ENCODE measurements at regions not wholly inside any gene's neighbourhood (a gene's known extent, or its start where the extent isn't known, plus 50 kb on each side); places are given as distances from the start of the nearest gene placed in this dataset.

DNA sequence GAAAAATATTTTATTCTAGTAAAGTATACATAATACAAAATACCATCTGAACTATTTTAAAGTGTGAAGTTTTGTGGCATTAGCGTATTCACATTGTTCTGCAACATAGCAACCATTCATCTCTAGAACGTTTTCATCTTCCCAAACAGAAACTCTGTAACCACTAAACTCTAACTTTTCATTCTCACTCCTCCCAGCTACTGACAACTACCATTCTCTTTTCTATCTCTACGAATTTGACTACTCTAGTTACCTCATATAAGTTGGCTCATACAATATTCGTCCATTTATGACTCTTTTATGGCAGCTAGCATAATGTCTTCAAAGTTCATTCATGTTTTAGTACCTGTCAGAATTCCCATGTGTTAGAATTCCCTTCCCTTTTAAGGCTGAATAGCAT is 150.5 kb upstream of the MIR17HG start:
- no peak for DNase-seq (ENCODE audit: low read depth in 2 of 2)

DNA sequence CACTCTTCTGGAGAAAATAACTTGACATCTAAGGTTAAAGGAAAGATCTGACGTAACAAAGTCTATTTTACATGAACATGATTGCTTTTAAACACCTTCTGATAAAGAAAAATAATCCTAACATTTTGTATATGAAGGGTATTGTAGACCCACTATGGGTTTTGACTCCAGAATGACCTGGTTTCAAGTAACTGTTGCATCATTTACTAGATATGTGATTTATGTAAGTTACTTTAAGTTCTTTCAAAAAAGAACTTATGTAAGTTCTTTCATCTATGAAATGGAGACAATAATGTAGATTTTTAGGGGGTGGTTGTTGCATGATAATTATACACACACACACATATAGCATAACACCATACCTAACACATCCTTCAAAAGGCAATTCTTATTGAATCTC is 147.6 kb upstream of the MIR17HG start:
- no peak for DNase-seq (ENCODE audit: low read depth in 2 of 2)

DNA sequence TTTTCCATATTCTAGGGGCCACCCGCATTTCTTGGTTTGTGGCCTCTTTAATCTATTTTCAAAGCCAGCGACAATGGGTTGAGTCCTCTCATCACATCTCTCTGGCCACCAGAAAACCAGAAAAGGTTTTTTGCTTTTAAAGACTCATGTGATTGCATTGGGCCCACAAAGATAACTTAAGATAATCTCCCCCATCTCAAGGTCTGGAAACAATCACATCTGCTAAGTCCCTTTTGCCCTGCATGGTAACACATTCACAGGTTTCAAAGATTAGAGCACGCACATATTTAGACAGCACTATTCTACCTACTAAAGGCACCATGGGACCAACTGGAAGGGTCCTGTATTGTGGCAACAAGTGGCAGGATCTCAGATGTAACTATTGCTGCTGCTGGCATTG is 147.0 kb upstream of the MIR17HG start:
- DNase-seq (ENCODE audit: low read depth in 2 of 2): no peak

DNA sequence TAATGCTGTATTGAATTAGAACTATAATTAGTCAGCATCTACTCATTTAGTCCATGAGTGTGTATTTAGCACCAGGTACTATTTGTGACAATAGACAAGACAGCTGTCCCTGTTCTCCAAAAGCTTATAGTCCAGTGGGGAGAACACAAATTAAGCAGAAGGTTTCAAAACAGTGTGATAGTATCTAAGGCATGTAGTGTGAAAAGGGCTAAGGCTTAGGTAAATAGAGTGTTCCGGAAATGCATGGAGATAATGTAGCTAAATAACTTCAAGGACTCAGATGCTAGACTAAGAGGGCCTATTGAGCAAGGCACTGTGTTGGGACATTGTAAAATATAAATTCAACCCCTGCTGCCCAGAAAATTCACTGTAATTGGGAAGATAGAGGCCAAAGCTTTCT is 144.1 kb upstream of the MIR17HG start:
- DNase-seq (ENCODE audit: low read depth in 2 of 2): no peak

DNA sequence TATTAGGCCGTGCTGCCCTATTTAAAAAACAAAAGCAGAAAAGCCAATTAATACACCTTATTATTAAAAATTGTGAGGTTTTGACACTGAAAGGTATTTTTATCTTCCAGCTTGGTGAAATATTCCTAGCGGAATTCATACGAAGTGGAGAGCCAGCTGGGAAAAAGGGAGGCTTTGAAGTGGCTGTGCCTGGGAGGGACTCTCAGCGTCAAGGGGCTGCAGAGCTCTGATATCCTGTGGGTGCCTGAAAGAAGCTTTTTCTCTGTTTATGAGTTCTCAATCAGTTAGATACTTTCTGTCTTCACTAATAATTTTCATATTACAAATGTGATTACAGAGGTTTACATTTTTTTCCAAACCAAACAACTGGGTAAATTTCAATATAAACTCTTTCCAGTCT is 140.2 kb upstream of the MIR17HG start:
- no peak for DNase-seq (ENCODE audit: low read depth in 2 of 2)

DNA sequence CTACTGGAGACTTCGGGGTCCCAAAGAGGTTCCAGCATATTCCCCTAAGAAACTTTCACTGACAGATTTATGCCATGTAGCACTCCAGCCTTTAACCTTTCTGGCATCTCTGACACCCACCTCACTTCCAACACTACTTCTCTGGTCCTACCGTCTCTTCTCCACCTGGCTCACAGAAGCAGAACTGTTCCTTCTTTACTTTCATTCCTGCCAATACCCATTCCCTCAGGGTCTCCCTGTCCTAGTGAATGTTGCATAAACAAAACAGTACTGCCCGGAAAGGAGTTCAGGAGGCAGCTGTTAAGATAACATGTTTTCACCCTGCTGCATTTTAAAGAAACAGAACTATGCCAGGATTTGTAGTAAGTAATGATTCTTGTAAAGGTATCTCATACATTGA is 136.0 kb upstream of the MIR17HG start:
- no peak for DNase-seq (ENCODE audit: low read depth in 2 of 2)

DNA sequence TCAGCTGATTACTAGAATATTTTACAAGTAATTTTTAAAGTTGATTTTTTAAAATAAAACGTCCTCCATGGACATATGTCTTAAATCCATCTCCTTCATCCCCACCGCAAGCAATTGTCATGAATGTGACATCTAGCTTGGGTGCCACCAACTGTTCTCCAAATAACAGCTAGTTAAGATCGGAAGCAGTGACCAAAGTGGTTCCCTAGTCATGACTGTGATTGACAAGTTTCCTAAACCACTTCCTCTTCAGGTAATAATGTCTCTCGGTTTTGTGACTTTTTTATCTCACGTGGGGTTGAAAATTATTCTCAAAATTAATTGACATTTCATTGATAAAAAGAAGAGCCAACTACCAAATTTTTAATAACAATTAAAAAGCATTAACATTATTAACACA is 135.3 kb upstream of the MIR17HG start:
- no peak for DNase-seq (ENCODE audit: low read depth in 2 of 2)

DNA sequence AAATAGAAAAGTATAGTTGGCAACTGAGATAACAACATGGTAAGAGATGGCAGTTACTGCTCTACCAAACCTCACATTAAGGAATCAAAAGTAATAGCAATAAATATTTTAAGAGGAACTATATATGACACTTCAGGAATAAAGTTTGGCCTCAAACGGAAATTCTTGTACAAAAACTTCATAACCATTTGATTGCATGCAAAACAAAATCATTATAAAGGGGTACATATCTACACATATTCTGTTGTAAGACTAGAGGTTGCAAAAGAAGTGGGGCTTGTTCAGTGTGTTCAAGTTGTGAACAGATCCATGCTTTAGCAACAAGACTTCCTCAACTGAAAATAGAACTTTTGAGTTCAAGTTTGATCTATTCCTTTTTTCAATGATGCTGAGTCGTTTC is 133.5 kb upstream of the MIR17HG start:
- DNase-seq (ENCODE audit: low read depth in 2 of 2): no peak

DNA sequence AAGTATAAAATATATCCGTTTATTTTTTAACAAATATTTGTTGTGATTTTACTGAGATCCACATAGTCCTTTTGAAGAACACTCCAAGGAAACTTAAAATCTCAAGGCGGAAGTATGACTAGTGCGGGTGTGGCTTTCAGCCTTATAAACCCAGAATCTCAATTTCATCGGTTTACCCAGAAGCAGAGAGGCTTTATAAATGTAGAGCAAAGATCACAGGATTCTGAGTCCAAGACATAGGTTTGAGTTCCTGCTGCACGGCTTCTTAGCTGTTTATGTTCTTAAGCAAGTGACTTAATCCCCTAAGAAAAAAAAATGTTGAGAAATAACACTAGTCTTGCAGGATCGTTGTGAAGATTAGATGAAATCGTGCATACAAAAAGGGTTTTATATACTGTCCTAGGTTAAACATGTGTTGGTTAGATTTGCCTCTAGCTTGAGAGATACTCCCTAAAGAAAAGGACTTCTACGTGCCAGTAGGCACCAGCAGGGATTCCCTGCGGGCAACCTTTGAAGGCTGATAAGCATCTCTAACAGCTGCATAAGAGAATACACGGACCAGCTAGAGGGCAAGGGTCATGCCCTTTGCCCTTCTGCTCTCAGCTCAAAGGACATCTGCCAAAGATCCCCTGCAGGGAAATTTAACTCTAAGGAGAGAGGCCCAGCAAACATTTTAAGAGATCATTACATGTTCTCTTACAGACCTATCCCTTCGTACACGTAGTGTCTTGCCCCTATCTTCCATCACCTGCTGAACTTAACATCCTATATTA is 130.4 kb upstream of the MIR17HG start:
- no peak for DNase-seq (ENCODE audit: low read depth in 2 of 2)

DNA sequence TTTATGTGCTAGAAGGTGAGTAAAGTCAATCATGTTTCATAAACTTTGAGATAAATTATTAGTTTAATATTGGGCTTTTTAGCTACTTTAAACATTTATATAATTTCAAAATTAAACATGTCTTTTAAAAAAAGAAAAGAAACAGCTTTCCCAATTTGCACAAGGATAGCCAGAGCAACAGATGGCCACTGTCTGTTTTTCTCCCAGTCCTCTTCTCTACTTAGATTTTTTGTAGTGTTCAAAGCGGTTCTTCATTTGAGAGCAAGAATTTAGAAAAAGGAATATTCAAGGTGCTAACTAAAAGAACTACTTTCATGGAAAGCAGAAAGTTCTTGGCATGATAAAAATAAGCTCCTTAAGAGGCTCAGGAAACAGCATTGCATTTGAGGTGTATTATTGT is 128.3 kb upstream of the MIR17HG start:
- DNase-seq (ENCODE audit: low read depth in 2 of 2): no peak

DNA sequence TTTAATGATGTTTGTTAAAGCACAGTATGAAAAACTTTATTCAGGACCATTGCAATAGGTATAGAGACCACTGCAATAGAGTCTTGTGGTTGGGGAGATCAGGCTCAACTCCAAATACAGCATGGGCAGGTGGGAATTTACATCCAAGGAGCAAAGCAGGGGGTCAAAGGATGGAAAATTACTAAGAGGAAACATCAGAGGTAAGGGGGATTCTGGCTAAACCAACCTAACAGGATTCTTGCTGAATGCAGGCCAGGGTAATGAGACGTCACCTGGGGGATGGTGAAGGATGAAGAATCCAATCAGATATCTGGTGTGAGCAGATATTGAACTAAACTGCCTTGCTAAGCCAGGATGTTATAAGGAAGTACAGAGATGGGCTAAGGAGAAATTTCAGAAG is 126.6 kb upstream of the MIR17HG start:
- DNase-seq (ENCODE audit: low read depth in 2 of 2): no peak

DNA sequence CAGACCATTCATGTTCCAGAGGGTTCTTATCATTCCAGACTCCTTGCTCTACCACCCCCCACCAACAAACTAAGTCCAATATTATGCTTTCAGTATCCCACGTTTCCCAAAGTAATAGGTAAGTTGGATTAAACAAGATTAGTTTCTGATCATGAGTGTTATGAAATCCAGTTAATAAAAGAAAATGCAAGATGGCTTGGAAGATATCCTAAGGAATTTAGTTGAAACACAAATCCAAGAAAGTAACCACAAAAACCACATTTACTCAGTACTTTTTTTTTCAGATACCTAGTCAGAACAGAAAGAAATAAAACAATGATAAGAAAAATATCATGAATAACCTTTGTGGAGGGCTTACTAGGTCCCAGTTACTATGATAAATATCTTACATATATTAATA is 119.4 kb upstream of the MIR17HG start:
- DNase-seq (ENCODE audit: low read depth in 2 of 2): no peak

DNA sequence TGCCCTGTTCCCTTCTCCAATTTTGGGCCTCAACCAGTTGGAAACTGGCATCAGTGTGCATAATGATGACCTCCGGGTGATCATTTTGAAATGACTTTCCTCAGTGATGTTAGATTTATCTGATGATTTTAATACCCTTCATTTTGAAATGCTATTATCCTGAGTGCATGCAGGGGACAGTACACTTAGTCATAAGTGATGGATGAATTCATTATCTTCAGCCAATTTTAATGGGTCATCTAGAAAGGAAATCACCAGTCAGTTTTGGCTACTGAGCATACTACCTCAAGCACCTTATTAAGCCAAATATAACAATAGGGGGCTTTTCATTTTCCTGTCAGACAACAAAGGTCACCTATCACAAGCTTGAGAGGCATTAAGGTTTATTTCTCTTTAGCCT is 118.5 kb upstream of the MIR17HG start:
- DNase-seq (ENCODE audit: low read depth in 2 of 2): no peak

DNA sequence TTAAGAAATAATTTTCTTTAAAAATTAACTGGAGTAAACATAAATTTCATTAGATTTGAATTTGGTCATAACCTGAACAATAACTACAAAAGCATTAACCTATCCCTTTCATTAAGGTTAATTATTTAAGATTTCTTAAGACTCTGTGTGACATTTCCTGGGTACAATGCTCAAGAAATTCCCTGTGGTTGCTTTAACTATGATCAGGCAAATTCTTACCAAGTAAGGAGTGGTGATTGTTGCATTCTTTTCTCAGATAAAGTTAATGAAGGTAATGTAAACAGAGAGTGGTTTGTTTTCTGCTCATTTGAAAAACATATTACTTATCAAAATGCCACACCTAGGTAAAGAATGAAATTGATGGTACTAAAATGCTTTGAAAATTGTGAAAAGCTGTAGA is 114.8 kb upstream of the MIR17HG start:
- DNase-seq (ENCODE audit: low read depth in 2 of 2): no peak

DNA sequence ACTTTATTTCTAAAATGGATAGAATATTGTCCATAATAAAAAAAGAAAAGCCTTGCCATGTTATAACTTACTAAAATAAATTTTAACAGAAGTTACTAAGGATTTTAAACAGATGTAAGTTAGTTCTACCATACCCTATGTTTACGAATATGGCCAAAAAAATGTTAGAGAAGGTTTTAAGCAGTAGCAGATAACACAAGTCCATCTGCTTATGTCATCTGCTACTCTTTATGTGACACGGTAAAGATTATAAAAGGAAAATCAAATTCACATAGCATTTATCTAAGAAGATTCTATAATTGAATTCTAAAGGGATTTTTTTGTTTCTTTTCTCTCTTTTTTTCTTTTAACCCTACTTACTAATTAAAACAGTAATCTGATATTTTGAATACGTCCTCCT is 114.2 kb upstream of the MIR17HG start:
- no peak for DNase-seq (ENCODE audit: low read depth in 2 of 2)

DNA sequence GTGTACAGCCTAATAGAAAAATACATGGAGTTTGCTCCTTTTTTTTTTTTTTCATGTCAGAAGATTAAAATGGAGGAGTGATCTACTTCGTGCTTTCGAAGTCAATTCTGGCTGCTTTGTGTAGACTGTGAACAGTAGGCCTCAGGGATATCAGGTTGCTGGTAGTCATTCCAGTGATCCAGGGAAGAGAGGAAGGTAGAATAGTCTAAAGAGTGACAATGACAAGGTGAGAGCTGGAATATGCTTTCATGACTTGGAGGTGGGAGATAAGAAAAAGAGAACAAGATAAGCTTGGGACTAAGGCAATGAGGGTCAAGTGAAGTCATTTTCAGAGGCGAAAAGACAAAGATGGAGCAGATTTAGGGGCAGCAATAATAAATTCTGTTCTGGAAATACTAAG is 111.3 kb upstream of the MIR17HG start:
- no peak for DNase-seq (ENCODE audit: low read depth in 2 of 2)

DNA sequence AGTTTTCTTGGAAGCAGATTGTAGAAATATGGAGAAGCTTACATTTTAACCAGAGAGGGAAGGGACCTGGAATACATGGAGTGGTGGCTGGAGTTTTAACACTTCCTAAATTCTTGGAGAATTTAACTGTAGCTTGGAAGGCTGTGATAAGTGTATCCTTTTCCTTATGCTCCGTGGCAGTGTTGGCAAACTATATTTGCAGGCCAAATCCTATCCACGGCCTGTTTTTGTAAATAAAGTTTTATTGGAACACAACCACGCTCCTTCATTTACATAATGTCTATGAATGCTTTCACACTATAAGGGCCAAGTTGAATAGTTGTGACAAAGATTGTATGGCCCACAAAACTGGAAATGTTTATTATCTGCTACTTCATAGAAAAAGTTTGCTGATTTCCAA is 110.6 kb upstream of the MIR17HG start:
- no peak for DNase-seq (ENCODE audit: low read depth in 2 of 2)

DNA sequence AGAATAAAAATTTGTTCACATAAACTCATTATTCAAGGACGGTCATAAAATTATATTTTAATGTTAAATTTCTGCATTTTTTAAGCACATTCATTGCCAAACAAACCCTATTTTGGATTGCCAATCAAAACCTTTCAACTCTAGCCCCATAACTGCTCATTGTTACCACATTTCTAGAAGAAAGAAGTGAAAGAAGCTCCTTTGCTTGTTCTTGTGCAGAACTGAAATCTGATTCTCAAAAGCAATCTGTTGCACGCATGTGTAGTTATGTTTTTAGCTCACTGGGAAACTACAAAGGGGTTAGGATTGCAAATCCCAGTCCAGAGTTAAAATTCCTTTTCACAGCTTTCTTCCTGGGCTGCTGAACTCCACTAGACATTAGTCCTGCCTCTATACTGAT is 109.5 kb upstream of the MIR17HG start:
- no peak for DNase-seq (ENCODE audit: low read depth in 2 of 2)

DNA sequence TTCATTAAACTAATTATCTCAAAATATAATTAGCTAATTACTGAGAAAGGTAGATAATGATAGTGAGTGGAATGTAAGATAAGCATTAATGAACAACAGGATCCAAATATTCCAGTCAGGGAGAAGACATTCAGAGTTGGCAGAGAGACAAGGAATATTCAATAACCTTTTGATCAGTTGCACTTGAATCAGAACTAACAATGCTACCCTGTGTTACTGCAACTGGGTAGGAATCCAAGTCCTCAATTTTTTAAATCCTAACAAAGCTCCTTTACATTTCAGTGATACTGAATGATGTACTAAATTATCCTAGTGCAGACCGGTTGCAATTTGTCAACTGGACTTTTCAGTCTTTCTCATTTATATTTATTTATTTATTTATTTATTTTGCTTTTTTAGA is 107.1 kb upstream of the MIR17HG start:
- no peak for DNase-seq (ENCODE audit: low read depth in 2 of 2)

DNA sequence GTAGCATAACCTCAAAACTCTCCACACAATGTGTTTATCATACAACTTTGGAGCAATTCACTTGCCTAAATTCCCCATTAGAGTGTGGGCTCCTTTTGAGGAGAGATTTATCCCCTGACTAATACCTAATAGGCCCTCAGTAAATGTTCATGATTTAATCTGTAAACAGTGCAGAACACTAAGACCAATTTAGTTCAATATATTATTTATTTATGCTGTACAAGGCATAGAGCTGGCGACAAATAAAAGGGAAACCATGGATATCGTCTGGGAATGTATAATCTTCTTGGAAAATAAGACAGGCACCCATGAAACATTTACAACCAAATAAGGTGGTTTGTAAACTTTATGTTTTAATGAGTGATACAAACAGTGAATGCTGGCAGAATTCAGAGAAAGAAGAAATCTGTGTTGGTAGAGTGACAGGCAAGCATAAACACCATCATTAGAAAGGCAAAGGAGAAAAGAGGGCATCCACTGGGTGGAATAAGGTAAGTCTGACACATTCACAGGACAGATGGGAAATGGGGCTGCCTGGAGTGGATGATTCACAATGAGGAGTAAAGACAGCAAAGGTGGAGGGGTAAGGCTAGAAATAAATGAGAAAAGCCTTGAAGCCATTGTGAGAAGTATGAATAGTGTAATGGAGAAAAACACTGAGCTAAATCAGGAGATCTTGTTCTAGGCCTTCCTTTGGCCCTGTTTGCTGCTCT is 106.1 kb upstream of the MIR17HG start:
- DNase-seq (ENCODE audit: low read depth in 2 of 2): no peak

DNA sequence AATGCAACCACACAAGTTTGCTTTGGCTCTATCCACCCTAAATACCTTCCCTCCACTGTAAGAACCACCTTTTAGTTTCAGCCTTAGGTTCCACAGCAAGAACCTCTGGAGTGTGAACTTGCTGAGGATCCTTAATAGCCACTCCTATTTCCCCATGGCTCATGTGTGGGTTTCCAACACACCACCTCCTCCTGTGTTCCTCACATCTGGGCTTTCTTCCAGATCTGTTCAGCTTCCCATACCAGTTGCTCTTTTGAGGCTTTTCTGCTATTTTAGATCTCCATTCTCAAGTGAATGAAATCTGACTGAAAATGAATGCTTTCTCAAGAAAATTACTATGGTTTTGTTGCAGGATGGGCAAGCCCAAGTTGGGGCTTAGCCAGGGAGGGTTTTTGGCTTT is 104.8 kb upstream of the MIR17HG start:
- no peak for DNase-seq (ENCODE audit: low read depth in 2 of 2)

DNA sequence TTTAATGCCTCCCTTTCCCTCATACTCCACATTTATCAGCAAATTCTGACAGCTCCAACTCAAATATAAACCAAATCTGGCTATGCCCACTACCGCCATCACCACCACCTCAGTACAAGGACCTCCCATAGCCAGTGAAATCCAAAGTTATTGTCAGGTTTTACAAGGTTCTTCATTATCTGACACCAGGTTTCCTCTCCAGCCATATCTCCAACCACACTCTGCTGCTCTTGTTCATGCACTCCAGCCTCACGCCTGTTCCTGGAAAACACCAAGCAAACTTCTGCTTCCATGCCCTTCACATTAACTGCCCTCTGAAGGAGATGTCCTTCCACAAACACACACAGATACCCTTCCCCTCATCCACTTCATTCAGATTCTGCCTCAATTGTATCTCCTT is 102.2 kb upstream of the MIR17HG start:
- no peak for DNase-seq (ENCODE audit: low read depth in 2 of 2)

DNA sequence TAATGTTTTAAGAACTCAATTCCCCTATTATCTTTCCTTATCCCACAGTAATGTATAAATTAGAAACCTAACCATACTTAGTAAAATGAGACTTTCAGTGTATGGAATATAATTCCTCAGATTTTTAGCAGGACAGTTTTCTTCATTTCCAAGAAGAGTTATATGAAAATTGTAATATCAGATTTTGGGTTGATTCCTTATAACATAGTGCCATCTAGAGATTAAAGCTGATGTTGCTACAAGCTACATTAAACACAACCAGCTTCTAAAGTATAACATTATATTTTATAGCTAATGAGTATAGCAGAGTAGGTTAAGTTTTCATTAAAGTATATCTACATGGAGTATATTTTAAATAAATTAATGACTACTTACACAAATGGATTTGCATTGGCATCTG is 99.7 kb upstream of the MIR17HG start:
- no peak for DNase-seq (ENCODE audit: low read depth in 2 of 2)

DNA sequence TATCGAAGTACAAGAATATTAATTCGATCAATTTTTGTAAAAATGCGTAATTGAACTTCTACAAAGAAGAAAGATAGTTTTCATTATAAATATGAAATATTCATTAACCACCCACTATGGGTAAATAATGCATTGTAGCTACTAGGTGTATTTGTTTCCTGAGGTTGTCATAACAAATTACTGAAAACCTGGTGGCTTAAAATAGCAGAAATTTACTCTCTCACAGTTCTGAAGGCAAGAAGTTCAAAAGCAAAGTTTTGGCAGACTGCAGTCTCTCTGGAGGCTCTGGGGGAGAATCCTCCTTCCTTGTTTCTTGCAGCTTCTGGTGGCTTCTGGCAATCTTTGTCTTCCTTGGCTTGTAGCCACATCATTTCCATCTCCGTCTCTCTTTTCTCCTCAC is 99.2 kb upstream of the MIR17HG start:
- no peak for DNase-seq (ENCODE audit: low read depth in 2 of 2)
